ENCODE measurements at regions not wholly inside any gene's neighbourhood (a gene's known extent, or its start where the extent isn't known, plus 50 kb on each side); places are given as distances from the start of the nearest gene placed in this dataset.
"Not testable (repeated sequence)": the region's sequence is repeated elsewhere in the genome, so short reads cannot be mapped to it uniquely, and the experiment has no call there.

DNA sequence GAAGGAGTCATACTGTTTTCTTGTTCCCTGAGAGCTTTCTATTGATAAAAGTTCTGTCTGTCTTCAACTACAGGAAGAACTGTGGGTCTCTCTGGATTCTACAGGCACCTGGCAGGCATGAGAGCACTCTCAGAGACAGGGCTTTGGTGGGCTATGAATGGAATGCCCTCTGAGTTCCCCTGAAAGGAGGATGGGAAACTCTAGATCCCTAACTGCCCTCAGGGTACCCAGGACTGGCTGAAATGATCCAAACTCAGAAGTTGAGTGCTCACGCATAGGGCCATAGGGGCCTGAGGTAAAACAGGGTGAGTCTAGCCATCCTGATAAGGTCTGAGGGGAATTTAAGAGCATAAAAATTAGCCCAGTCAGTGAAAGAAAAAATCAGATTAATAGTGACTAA lies 59.0 kb upstream of the SCRG1 start:
- H2BK5ac ChIP-seq (ENCODE audit: low read depth, low read length, poor library complexity, severe bottlenecking) = no peak overlapping the region
- no peak for DNase-seq
- no peak overlapping the region for H3K23ac ChIP-seq (ENCODE audit: low read length in 2 of 2)
- no peak overlapping the region for H3K9ac ChIP-seq (ENCODE audit: low read length)
- no peak overlapping the region for H2AFZ ChIP-seq (ENCODE audit: low read depth, low read length)
- no peak overlapping the region for H2BK120ac ChIP-seq (ENCODE audit: low read depth, low read length)
- H2AK5ac ChIP-seq (ENCODE audit: low read length, severe bottlenecking) = no peak overlapping the region
- H3K79me1 ChIP-seq (replicated peaks; ENCODE audit: low read length, poor library complexity, severe bottlenecking) = no peaks in the 10 kb centered on the region
- H3K4me2 ChIP-seq (ENCODE audit: low read length, poor library complexity, severe bottlenecking) = no peak overlapping the region
- peaks cover 0 to 5% of the 10 kb centered on the region in 2 experiments for H3K36me3 ChIP-seq (ENCODE audit: control insufficient read depth in 1 of 2, insufficient read depth in 2 of 2, low read depth in 1 of 2, low read length in 2 of 2)
- no peaks in the 10 kb centered on the region for H3K9me3 ChIP-seq (ENCODE audit: control insufficient read depth, low read length)
- no peak overlapping the region for H4K91ac ChIP-seq (ENCODE audit: low read length)
- no peak overlapping the region for H2BK12ac ChIP-seq (ENCODE audit: low read length in 2 of 2)
- no peaks in the 10 kb centered on the region for H3K27me3 ChIP-seq (ENCODE audit: control insufficient read depth in 1 of 2, insufficient read depth in 1 of 2, low read length in 2 of 2)
- no peak overlapping the region for H3K4me3 ChIP-seq (ENCODE audit: insufficient read depth in 1 of 2, low read depth in 1 of 2, low read length in 2 of 2)
- H4K8ac ChIP-seq (ENCODE audit: low read length) = no peak overlapping the region
- H3K4ac ChIP-seq (ENCODE audit: low read depth in 1 of 2, low read length in 2 of 2) = no peak overlapping the region
- H3K18ac ChIP-seq (ENCODE audit: low read depth in 1 of 2, low read length in 2 of 2) = no peak overlapping the region
- H3K27ac ChIP-seq (ENCODE audit: low read length, poor library complexity, severe bottlenecking) = no peak overlapping the region
- no peaks in the 10 kb centered on the region for H3K4me1 ChIP-seq (ENCODE audit: control insufficient read depth, insufficient read depth, low read depth, low read length)
- 93% methylated on average over 1 of the region's 1 CpG for WGBS
- H2BK15ac ChIP-seq (ENCODE audit: low read depth, poor library complexity, severe bottlenecking) = no peak overlapping the region
- no peak overlapping the region for H3K14ac ChIP-seq (ENCODE audit: low read length in 2 of 2)

DNA sequence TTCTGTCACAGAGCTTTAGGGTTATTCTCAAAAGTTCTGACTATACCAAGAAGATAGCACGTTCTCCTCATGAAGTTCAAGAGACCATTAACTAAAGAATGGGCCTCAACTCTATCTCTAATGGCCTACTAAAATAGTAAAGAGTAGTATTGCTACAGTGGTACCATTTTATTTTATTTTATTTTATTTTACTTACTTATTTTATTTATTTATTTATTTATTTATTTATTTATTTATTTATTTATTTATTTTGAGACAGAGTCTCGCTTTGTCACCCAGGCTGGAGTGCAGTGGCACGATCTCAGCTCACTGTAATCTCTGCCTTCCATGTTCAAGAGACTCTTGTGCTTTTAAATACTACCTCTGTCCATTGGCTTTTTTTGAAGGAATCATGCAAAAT lies 52.5 kb upstream of the SCRG1 start:
- H2AK5ac ChIP-seq (ENCODE audit: low read length, severe bottlenecking); H2BK12ac ChIP-seq (ENCODE audit: low read length in 2 of 2); DNase-seq; H3K4me3 ChIP-seq (ENCODE audit: insufficient read depth in 1 of 2, low read depth in 1 of 2, low read length in 2 of 2); H3K4me1 ChIP-seq (ENCODE audit: control insufficient read depth, insufficient read depth, low read depth, low read length); H3K36me3 ChIP-seq (ENCODE audit: control insufficient read depth in 1 of 2, insufficient read depth in 2 of 2, low read depth in 1 of 2, low read length in 2 of 2); H2BK15ac ChIP-seq (ENCODE audit: low read depth, poor library complexity, severe bottlenecking); H3K27ac ChIP-seq (ENCODE audit: low read length, poor library complexity, severe bottlenecking); H2BK5ac ChIP-seq (ENCODE audit: low read depth, low read length, poor library complexity, severe bottlenecking); H2AFZ ChIP-seq (ENCODE audit: low read depth, low read length); H3K23ac ChIP-seq (ENCODE audit: low read length in 2 of 2); H4K91ac ChIP-seq (ENCODE audit: low read length); H3K18ac ChIP-seq (ENCODE audit: low read depth in 1 of 2, low read length in 2 of 2); H3K9ac ChIP-seq (ENCODE audit: low read length); H3K27me3 ChIP-seq (ENCODE audit: control insufficient read depth in 1 of 2, insufficient read depth in 1 of 2, low read length in 2 of 2); H3K9me3 ChIP-seq (ENCODE audit: control insufficient read depth, low read length); H3K4me2 ChIP-seq (ENCODE audit: low read length, poor library complexity, severe bottlenecking); H3K14ac ChIP-seq (ENCODE audit: low read length in 2 of 2); H3K4ac ChIP-seq (ENCODE audit: low read depth in 1 of 2, low read length in 2 of 2); H2BK120ac ChIP-seq (ENCODE audit: low read depth, low read length); H3K79me1 ChIP-seq (replicated peaks; ENCODE audit: low read length, poor library complexity, severe bottlenecking); H4K8ac ChIP-seq (ENCODE audit: low read length): not testable (repeated sequence)
- WGBS = 100% methylated on average over 3 of the region's 3 CpGs

DNA sequence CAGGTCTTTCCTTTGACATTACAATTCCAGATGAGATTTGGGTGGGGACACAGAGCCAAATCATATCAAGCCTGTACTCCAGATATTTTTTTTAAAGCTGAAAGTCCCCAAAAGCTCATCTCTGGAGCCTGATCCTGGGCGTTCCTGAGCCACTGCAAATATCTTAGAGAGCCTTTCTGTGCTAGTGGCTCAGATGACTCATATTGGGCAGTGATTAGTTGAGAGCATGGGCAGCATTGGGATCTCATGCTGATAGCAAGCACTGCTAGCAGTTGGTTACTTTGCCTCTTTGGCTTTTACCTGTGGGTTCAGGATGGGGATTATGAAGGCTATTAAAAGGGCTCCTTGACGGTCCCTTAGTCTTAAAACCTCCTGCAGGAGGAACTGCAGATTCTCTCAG lies 51.4 kb upstream of the SCRG1 start:
- no peak overlapping the region for H2BK12ac ChIP-seq (ENCODE audit: low read length in 2 of 2)
- no peak overlapping the region for H3K14ac ChIP-seq (ENCODE audit: low read length in 2 of 2)
- H4K8ac ChIP-seq (ENCODE audit: low read length) = no peak overlapping the region
- 94% methylated on average over 2 of the region's 2 CpGs for WGBS
- no peak overlapping the region for H3K27ac ChIP-seq (ENCODE audit: low read length, poor library complexity, severe bottlenecking)
- H3K18ac ChIP-seq (ENCODE audit: low read depth in 1 of 2, low read length in 2 of 2) = no peak overlapping the region
- no peak overlapping the region for H4K91ac ChIP-seq (ENCODE audit: low read length)
- H3K9me3 ChIP-seq (ENCODE audit: control insufficient read depth, low read length) = no peaks in the 10 kb centered on the region
- H2BK5ac ChIP-seq (ENCODE audit: low read depth, low read length, poor library complexity, severe bottlenecking) = no peak overlapping the region
- no peaks in the 10 kb centered on the region for H3K79me1 ChIP-seq (replicated peaks; ENCODE audit: low read length, poor library complexity, severe bottlenecking)
- H3K4ac ChIP-seq (ENCODE audit: low read depth in 1 of 2, low read length in 2 of 2) = no peak overlapping the region
- no peak overlapping the region for H3K4me2 ChIP-seq (ENCODE audit: low read length, poor library complexity, severe bottlenecking)
- H2BK120ac ChIP-seq (ENCODE audit: low read depth, low read length) = no peak overlapping the region
- H3K4me1 ChIP-seq (ENCODE audit: control insufficient read depth, insufficient read depth, low read depth, low read length) = no peaks in the 10 kb centered on the region
- H3K36me3 ChIP-seq (ENCODE audit: control insufficient read depth in 1 of 2, insufficient read depth in 2 of 2, low read depth in 1 of 2, low read length in 2 of 2) = peaks cover 0 to 6% of the 10 kb centered on the region in 2 experiments
- no peak for DNase-seq
- no peak overlapping the region for H3K9ac ChIP-seq (ENCODE audit: low read length)
- no peak overlapping the region for H2AFZ ChIP-seq (ENCODE audit: low read depth, low read length)
- H3K23ac ChIP-seq (ENCODE audit: low read length in 2 of 2) = no peak overlapping the region
- H2BK15ac ChIP-seq (ENCODE audit: low read depth, poor library complexity, severe bottlenecking) = no peak overlapping the region
- H3K4me3 ChIP-seq (ENCODE audit: insufficient read depth in 1 of 2, low read depth in 1 of 2, low read length in 2 of 2) = no peak overlapping the region
- H3K27me3 ChIP-seq (ENCODE audit: control insufficient read depth in 1 of 2, insufficient read depth in 1 of 2, low read length in 2 of 2) = no peaks in the 10 kb centered on the region
- no peak overlapping the region for H2AK5ac ChIP-seq (ENCODE audit: low read length, severe bottlenecking)

DNA sequence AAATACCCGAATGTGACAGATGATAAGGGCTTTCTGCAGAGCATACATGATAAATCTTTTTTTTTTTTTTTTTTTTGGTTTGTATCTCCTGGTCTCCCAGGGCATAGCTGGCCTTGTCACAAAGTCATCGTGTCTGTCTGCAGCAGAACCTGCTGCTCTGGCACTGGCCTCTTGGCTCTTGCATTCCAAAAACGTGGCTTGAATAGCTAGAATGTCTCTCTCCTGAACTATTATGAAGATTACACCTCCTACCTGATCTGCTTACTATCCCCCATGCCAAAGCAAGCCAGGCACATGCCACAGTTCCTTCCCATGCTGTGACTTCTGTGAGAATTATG lies 50.4 kb upstream of the SCRG1 start:
- H2BK15ac ChIP-seq (ENCODE audit: low read depth, poor library complexity, severe bottlenecking) = no peak overlapping the region
- peaks cover 0 to 6% of the 10 kb centered on the region in 2 experiments for H3K36me3 ChIP-seq (ENCODE audit: control insufficient read depth in 1 of 2, insufficient read depth in 2 of 2, low read depth in 1 of 2, low read length in 2 of 2)
- WGBS = 54% methylated on average over 3 of the region's 3 CpGs
- H3K27me3 ChIP-seq (ENCODE audit: control insufficient read depth in 1 of 2, insufficient read depth in 1 of 2, low read length in 2 of 2) = no peaks in the 10 kb centered on the region
- peaks cover 3% of the 10 kb centered on the region for H3K9me3 ChIP-seq (ENCODE audit: control insufficient read depth, low read length)
- H3K9ac ChIP-seq (ENCODE audit: low read length) = peak overlapping the region; percentile 42
- no peak overlapping the region for H3K4ac ChIP-seq (ENCODE audit: low read depth in 1 of 2, low read length in 2 of 2)
- H3K18ac ChIP-seq (ENCODE audit: low read depth in 1 of 2, low read length in 2 of 2) = no peak overlapping the region
- no peaks in the 10 kb centered on the region for H3K79me1 ChIP-seq (replicated peaks; ENCODE audit: low read length, poor library complexity, severe bottlenecking)
- no peak overlapping the region for H2BK5ac ChIP-seq (ENCODE audit: low read depth, low read length, poor library complexity, severe bottlenecking)
- no peak overlapping the region for H2BK120ac ChIP-seq (ENCODE audit: low read depth, low read length)
- no peak overlapping the region for H3K4me2 ChIP-seq (ENCODE audit: low read length, poor library complexity, severe bottlenecking)
- no peak overlapping the region for H3K14ac ChIP-seq (ENCODE audit: low read length in 2 of 2)
- H2AK5ac ChIP-seq (ENCODE audit: low read length, severe bottlenecking) = no peak overlapping the region
- no peak overlapping the region for H3K23ac ChIP-seq (ENCODE audit: low read length in 2 of 2)
- no peaks in the 10 kb centered on the region for H3K4me1 ChIP-seq (ENCODE audit: control insufficient read depth, insufficient read depth, low read depth, low read length)
- no peak overlapping the region for H2AFZ ChIP-seq (ENCODE audit: low read depth, low read length)
- no peak overlapping the region for H4K8ac ChIP-seq (ENCODE audit: low read length)
- no peak for DNase-seq
- no peak overlapping the region for H2BK12ac ChIP-seq (ENCODE audit: low read length in 2 of 2)
- no peak overlapping the region for H3K27ac ChIP-seq (ENCODE audit: low read length, poor library complexity, severe bottlenecking)
- H3K4me3 ChIP-seq (ENCODE audit: insufficient read depth in 1 of 2, low read depth in 1 of 2, low read length in 2 of 2) = no peak overlapping the region
- no peak overlapping the region for H4K91ac ChIP-seq (ENCODE audit: low read length)

All from mesenchymal stem cell (in vitro differentiated cells and primary cell).